ENCODE measurements at regions not wholly inside any gene's neighbourhood (a gene's known extent, or its start where the extent isn't known, plus 50 kb on each side); places are given as distances from the start of the nearest gene placed in this dataset.

GRCh38 chr9:78860801-78861475, 564.0 kb downstream of the PSAT1 start:
- no peak overlapping the region for H3K4me3 ChIP-seq (ENCODE audit: low read depth, low read length)
- DNase-seq (ENCODE audit: low read depth) = peak; percentile 92
- peak; percentile 47 for TF ChIP-seq CTCF (conservative IDR thresholded peaks at IDR 0.05; ENCODE audit: low read depth, low read length)

- DNase-seq (ENCODE audit: low read depth) = peak; percentile 44
- no peak overlapping the region for H3K4me3 ChIP-seq (ENCODE audit: low read depth, low read length)
Observed at GRCh38 chr9:78863531-78863930, 566.6 kb downstream of the PSAT1 start.

GRCh38 chr9:78865737-78866136, 568.8 kb downstream of the PSAT1 start:
- no peak overlapping the region for H3K4me3 ChIP-seq (ENCODE audit: low read depth, low read length)
- DNase-seq (ENCODE audit: low read depth) = no peak
- TF ChIP-seq CTCF (conservative IDR thresholded peaks at IDR 0.05; ENCODE audit: low read depth, low read length) = no peak

More at GRCh38 chr9:78863531-78863930, 566.6 kb downstream of the PSAT1 start:
- no peak for TF ChIP-seq CTCF (conservative IDR thresholded peaks at IDR 0.05; ENCODE audit: low read depth, low read length)

- peak; percentile 84 for DNase-seq (ENCODE audit: low read depth)
- H3K4me3 ChIP-seq (ENCODE audit: low read depth, low read length) = no peak overlapping the region
- no peak for TF ChIP-seq CTCF (conservative IDR thresholded peaks at IDR 0.05; ENCODE audit: low read depth, low read length)
Observed at GRCh38 chr9:78866207-78867132, 569.5 kb downstream of the PSAT1 start.

GRCh38 chr9:78871086-78871451, 574.1 kb downstream of the PSAT1 start:
- no peak overlapping the region for H3K4me3 ChIP-seq (ENCODE audit: low read depth, low read length)
- no peak for DNase-seq (ENCODE audit: low read depth)
- TF ChIP-seq CTCF (conservative IDR thresholded peaks at IDR 0.05; ENCODE audit: low read depth, low read length) = no peak

GRCh38 chr9:78871452-78872331, 574.8 kb downstream of the PSAT1 start:
- no peak for TF ChIP-seq CTCF (conservative IDR thresholded peaks at IDR 0.05; ENCODE audit: low read depth, low read length)
- no peak overlapping the region for H3K4me3 ChIP-seq (ENCODE audit: low read depth, low read length)
- DNase-seq (ENCODE audit: low read depth) = peak; percentile 83
